GM18868 (cell line): ENCODE measurements at regions not wholly inside any gene's neighbourhood (a gene's known extent, or its start where the extent isn't known, plus 50 kb on each side); places are given as distances from the start of the nearest gene placed in this dataset.

Experiments used
- ATAC-seq: cut with Tn5 transposase; IDR thresholded peaks from one replicate; pipeline ENCODE4 v1.9.1; 2021; ENCODE audit warnings: mild to moderate bottlenecking, moderate library complexity; ENCODE audit not compliant: unreplicated experiment

GRCh38 chr9:129276486-129277230 lies 98.6 kb upstream of the IER5L start:
- ATAC-seq: no peak

- ATAC-seq: no peak
These were observed 97.7 kb upstream of the IER5L start for GRCh38 chr9:129275626-129276247.

- no peak for ATAC-seq
These were observed 96.1 kb upstream of the IER5L start for GRCh38 chr9:129273941-129274684.

- no peak for ATAC-seq
These were observed 95.3 kb upstream of the IER5L start for GRCh38 chr9:129273136-129273895.

GRCh38 chr9:129272348-129273025 lies 94.4 kb upstream of the IER5L start:
- ATAC-seq: no peak

GRCh38 chr9:129270903-129271431 lies 92.9 kb upstream of the IER5L start:
- ATAC-seq: peak; percentile 73

- ATAC-seq: peak; percentile 59
These were observed 92.1 kb upstream of the IER5L start for GRCh38 chr9:129270205-129270604.

- no peak for ATAC-seq
These were observed 89.1 kb upstream of the IER5L start for GRCh38 chr9:129267141-129267540.

- ATAC-seq: no peak
These were observed 88.5 kb upstream of the IER5L start for GRCh38 chr9:129266536-129266935.

GRCh38 chr9:129264388-129264787 lies 86.3 kb upstream of the IER5L start:
- no peak for ATAC-seq

GRCh38 chr9:129263836-129264235 lies 85.8 kb upstream of the IER5L start:
- no peak for ATAC-seq

GRCh38 chr9:129262261-129262660 lies 84.2 kb upstream of the IER5L start:
- ATAC-seq: no peak

- ATAC-seq: no peak
These were observed 81.3 kb upstream of the IER5L start for GRCh38 chr9:129259375-129259774.

- no peak for ATAC-seq
These were observed 80.8 kb upstream of the IER5L start for GRCh38 chr9:129258823-129259301.

- no peak for ATAC-seq
These were observed 80.2 kb upstream of the IER5L start for GRCh38 chr9:129258124-129258822.

GRCh38 chr9:129256959-129257713 lies 79.1 kb upstream of the IER5L start:
- ATAC-seq: no peak

- ATAC-seq: no peak
These were observed 76.7 kb upstream of the IER5L start for GRCh38 chr9:129254566-129255287.

GRCh38 chr9:129253803-129254381 lies 75.8 kb upstream of the IER5L start:
- no peak for ATAC-seq
